Neural cell (in vitro differentiated cells): ENCODE measurements at regions not wholly inside any gene's neighbourhood (a gene's known extent, or its start where the extent isn't known, plus 50 kb on each side); places are given as distances from the start of the nearest gene placed in this dataset.

Source experiments
- H2AFZ ChIP-seq: fragments of 200-600, 300-800 bp; sonication (generic), shearing (Covaris generic); 2 replicates; pipeline ENCODE4 v1.6.0; 2014; ENCODE audit warnings: low read depth, mild to moderate bottlenecking, antibody characterized with exemption, low read length, moderate library complexity
- H3F3A ChIP-seq: fragments of 200-600 bp; shearing (Covaris generic); 2 replicates; pipeline ENCODE4 v1.6.1; 2016; ENCODE audit warnings: mild to moderate bottlenecking, moderate library complexity, mixed read lengths, antibody characterized with exemption, low read length; ENCODE audit not compliant: insufficient read depth, poor library complexity, severe bottlenecking
- H3K27ac ChIP-seq: fragments of 200-600, 300-800 bp; sonication (generic), shearing (Covaris generic); 2 replicates; pipeline ENCODE4 v1.5.1; 2014; ENCODE audit warnings: mild to moderate bottlenecking, low read length, moderate library complexity
- H3K27me3 ChIP-seq: fragments of 300-800, 200-600 bp; sonication (generic), shearing (Covaris generic); 2 replicates; pipeline ENCODE4 v1.6.0; 2014; ENCODE audit warnings: mild to moderate bottlenecking, low read depth, low read length, moderate library complexity; ENCODE audit not compliant: insufficient read depth
- H3K36me3 ChIP-seq: fragments of 300-800, 200-600 bp; sonication (generic), shearing (Covaris generic); 2 replicates; pipeline ENCODE4 v1.5.1; 2014; ENCODE audit warnings: mild to moderate bottlenecking, antibody characterized with exemption, low read length, moderate library complexity; ENCODE audit not compliant: insufficient read depth
- H3K4me2 ChIP-seq: fragments of 300-800, 200-600 bp; sonication (generic), shearing (Covaris generic); 2 replicates; pipeline ENCODE4 v1.6.0; 2014; ENCODE audit warnings: mild to moderate bottlenecking, low read length
- H3K4me3 ChIP-seq: fragments of 300-800, 200-600 bp; sonication (generic), shearing (Covaris generic); 2 replicates; pipeline ENCODE4 v1.5.1; 2014; ENCODE audit warnings: mild to moderate bottlenecking, low read length, moderate library complexity
- H3K79me2 ChIP-seq: fragments of 200-600 bp; shearing (Covaris generic); replicated peaks from 2 replicates; pipeline ENCODE4 v1.6.0; 2014; ENCODE audit warnings: mild to moderate bottlenecking, low read length, moderate library complexity; ENCODE audit not compliant: insufficient read depth
- H3K9ac ChIP-seq: fragments of 300-800, 200-600 bp; sonication (generic), shearing (Covaris generic); 2 replicates; pipeline ENCODE4 v1.6.1; 2016; ENCODE audit warnings: mild to moderate bottlenecking, low read length, mixed read lengths
- H3K9me2 ChIP-seq: fragments of 200-600 bp; shearing (Covaris generic); 2 replicates; pipeline ENCODE4 v1.6.1; 2016; ENCODE audit warnings: mild to moderate bottlenecking, low read length, mixed read lengths; ENCODE audit not compliant: insufficient read depth
- H3K9me3 ChIP-seq: fragments of 200-600, 300-800 bp; sonication (generic), shearing (Covaris generic); 2 replicates; pipeline ENCODE4 v1.6.1; 2016; ENCODE audit warnings: mild to moderate bottlenecking, mixed run types, low read length, moderate library complexity, mixed read lengths
- H4K20me1 ChIP-seq: fragments of 200-600 bp; shearing (Covaris generic); 2 replicates; pipeline ENCODE4 v1.6.1; 2016; ENCODE audit warnings: mild to moderate bottlenecking, mixed run types; ENCODE audit not compliant: insufficient read depth
- CTCF ChIP-seq: fragments of 450-650 bp; IDR thresholded peaks from 2 replicates; pipeline ENCODE4 v1.5.1; 2014; ENCODE audit warnings: antibody characterized with exemption, mild to moderate bottlenecking, moderate library complexity; ENCODE audit not compliant: poor library complexity, severe bottlenecking
- EP300 ChIP-seq: fragments of 450-650 bp; conservative IDR thresholded peaks from 2 replicates; pipeline ENCODE4 v1.6.1; 2014; ENCODE audit warnings: antibody characterized with exemption, mild to moderate bottlenecking, moderate library complexity; ENCODE audit not compliant: poor library complexity, severe bottlenecking
- EZH2 ChIP-seq: fragments of 200-600, 300-800 bp; shearing (Covaris generic), sonication (generic); IDR thresholded peaks from 2 replicates; pipeline ENCODE4 v1.6.1; 2014; ENCODE audit warnings: antibody characterized with exemption, low read length, borderline replicate concordance, mild to moderate bottlenecking; ENCODE audit not compliant: insufficient read depth, poor library complexity, severe bottlenecking
- MXI1 ChIP-seq: fragments of 450-650 bp; conservative IDR thresholded peaks from 2 replicates; pipeline ENCODE4 v1.6.1; 2014; ENCODE audit warnings: antibody characterized with exemption, mild to moderate bottlenecking; ENCODE audit not compliant: poor library complexity, severe bottlenecking
- POLR2AphosphoS5 ChIP-seq: IDR thresholded peaks from 2 replicates; pipeline ENCODE4 v1.6.1; 2012
- RAD21 ChIP-seq: fragments of 450-650 bp; conservative IDR thresholded peaks from 2 replicates; pipeline ENCODE4 v1.6.1; 2014; ENCODE audit warnings: antibody characterized with exemption, mild to moderate bottlenecking, moderate library complexity
- SMC3 ChIP-seq: fragments of 450-650 bp; conservative IDR thresholded peaks from 2 replicates; pipeline ENCODE4 v1.6.1; 2014; ENCODE audit warnings: antibody characterized with exemption, mild to moderate bottlenecking, moderate library complexity; ENCODE audit not compliant: poor library complexity
- TAF1 ChIP-seq: IDR thresholded peaks from 2 replicates; pipeline ENCODE4 v1.6.1; 2012; ENCODE audit warnings: low read depth
- TF ChIP-seq, protein P1 (sequence below): IDR thresholded peaks from 2 replicates; pipeline ENCODE4 v1.6.1; 2012; ENCODE audit warnings: borderline replicate concordance

GRCh38 chr9:21677834-21678233 lies 124.6 kb upstream of the MTAP start:
- no peaks in the 10 kb centered on the region for H3K9me3 ChIP-seq
- no peaks in the 10 kb centered on the region for H3F3A ChIP-seq
- no peaks in the 10 kb centered on the region for H3K79me2 ChIP-seq
- H4K20me1 ChIP-seq, result no peaks in the 10 kb centered on the region
- no peak overlapping the region for H3K4me2 ChIP-seq
- no peaks in the 10 kb centered on the region for H3K36me3 ChIP-seq
- no peak overlapping the region for H3K9ac ChIP-seq
- no peak for TF ChIP-seq TAF1
- no peak for TF ChIP-seq MXI1
- no peak for TF ChIP-seq EZH2
- TF ChIP-seq SMC3, result no peak
- no peak for TF ChIP-seq EP300
- TF ChIP-seq, protein P1, sequence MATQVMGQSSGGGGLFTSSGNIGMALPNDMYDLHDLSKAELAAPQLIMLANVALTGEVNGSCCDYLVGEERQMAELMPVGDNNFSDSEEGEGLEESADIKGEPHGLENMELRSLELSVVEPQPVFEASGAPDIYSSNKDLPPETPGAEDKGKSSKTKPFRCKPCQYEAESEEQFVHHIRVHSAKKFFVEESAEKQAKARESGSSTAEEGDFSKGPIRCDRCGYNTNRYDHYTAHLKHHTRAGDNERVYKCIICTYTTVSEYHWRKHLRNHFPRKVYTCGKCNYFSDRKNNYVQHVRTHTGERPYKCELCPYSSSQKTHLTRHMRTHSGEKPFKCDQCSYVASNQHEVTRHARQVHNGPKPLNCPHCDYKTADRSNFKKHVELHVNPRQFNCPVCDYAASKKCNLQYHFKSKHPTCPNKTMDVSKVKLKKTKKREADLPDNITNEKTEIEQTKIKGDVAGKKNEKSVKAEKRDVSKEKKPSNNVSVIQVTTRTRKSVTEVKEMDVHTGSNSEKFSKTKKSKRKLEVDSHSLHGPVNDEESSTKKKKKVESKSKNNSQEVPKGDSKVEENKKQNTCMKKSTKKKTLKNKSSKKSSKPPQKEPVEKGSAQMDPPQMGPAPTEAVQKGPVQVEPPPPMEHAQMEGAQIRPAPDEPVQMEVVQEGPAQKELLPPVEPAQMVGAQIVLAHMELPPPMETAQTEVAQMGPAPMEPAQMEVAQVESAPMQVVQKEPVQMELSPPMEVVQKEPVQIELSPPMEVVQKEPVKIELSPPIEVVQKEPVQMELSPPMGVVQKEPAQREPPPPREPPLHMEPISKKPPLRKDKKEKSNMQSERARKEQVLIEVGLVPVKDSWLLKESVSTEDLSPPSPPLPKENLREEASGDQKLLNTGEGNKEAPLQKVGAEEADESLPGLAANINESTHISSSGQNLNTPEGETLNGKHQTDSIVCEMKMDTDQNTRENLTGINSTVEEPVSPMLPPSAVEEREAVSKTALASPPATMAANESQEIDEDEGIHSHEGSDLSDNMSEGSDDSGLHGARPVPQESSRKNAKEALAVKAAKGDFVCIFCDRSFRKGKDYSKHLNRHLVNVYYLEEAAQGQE, result no peak
- TF ChIP-seq CTCF, result no peak
- no peak for TF ChIP-seq POLR2AphosphoS5
- TF ChIP-seq RAD21, result no peak
- H2AFZ ChIP-seq, result no peak overlapping the region
- no peak overlapping the region for H3K27ac ChIP-seq
- H3K9me2 ChIP-seq, result no peaks in the 10 kb centered on the region
- no peak overlapping the region for H3K4me3 ChIP-seq
- H3K27me3 ChIP-seq, result no peaks in the 10 kb centered on the region

- H3K27ac ChIP-seq, result no peak overlapping the region
- no peak overlapping the region for H3K4me2 ChIP-seq
- no peaks in the 10 kb centered on the region for H3F3A ChIP-seq
- no peak overlapping the region for H2AFZ ChIP-seq
- no peak overlapping the region for H3K9ac ChIP-seq
- H3K9me2 ChIP-seq, result no peaks in the 10 kb centered on the region
- no peak overlapping the region for H3K4me3 ChIP-seq
- H3K36me3 ChIP-seq, result no peaks in the 10 kb centered on the region
- H3K27me3 ChIP-seq, result no peaks in the 10 kb centered on the region
- TF ChIP-seq MXI1 (no peak), EZH2 (no peak), POLR2AphosphoS5 (no peak)
- no peaks in the 10 kb centered on the region for H4K20me1 ChIP-seq
- H3K9me3 ChIP-seq, result no peaks in the 10 kb centered on the region
- H3K79me2 ChIP-seq, result no peaks in the 10 kb centered on the region
Measured at GRCh38 chr9:21679432-21679831, 123.0 kb upstream of the MTAP start.

DNA sequence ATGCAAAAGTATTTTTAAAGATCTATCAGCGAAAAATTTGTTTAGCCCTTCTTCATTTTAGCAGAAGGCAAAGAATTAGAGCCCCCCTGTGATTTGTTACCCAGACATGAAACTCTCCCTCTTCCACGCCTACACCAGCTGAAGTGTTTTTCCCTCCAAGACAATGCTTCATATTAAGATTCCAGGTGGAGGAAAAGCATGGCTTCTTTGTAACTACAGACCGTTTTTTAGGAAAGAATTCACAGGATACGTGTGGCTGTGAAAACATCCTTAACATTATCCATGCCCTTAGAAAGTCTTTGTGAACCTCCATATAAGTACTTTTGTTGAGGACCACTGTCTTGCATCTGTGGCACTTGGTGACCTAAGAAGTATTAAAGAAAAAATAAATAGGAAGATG lies 121.8 kb upstream of the MTAP start:
- Histone ChIP-seq H3K4me2 (no peak overlapping the region), H2AFZ (no peak overlapping the region)

More for the DNA sequence above, 121.8 kb upstream of the MTAP start:
- H3K9me3 ChIP-seq, result no peaks in the 10 kb centered on the region
- H3F3A ChIP-seq, result no peaks in the 10 kb centered on the region
- H3K9me2 ChIP-seq, result no peaks in the 10 kb centered on the region
- TF ChIP-seq, protein P1, result no peak
- TF ChIP-seq RAD21 (no peak), CTCF (no peak), EP300 (no peak), POLR2AphosphoS5 (no peak), EZH2 (no peak), TAF1 (no peak), SMC3 (no peak), MXI1 (no peak)
- no peak overlapping the region for H3K4me3 ChIP-seq
- no peaks in the 10 kb centered on the region for H3K36me3 ChIP-seq
- H3K27me3 ChIP-seq, result no peaks in the 10 kb centered on the region
- H3K79me2 ChIP-seq, result no peaks in the 10 kb centered on the region
- H4K20me1 ChIP-seq, result no peaks in the 10 kb centered on the region
- no peak overlapping the region for H3K27ac ChIP-seq
- no peak overlapping the region for H3K9ac ChIP-seq
